ENCODE measurements at regions not wholly inside any gene's neighbourhood (a gene's known extent, or its start where the extent isn't known, plus 50 kb on each side); places are given as distances from the start of the nearest gene placed in this dataset.

GRCh38 chr12:126607157-126607556 lies 1541.9 kb downstream of the AACS start:
- no peak for DNase-seq (ENCODE audit: low spot score)
- Histone ChIP-seq H3K27ac (no peak overlapping the region), H3K4me3 (no peak overlapping the region)
- TF ChIP-seq CTCF (IDR thresholded peaks at IDR 0.05): no peak

- Histone ChIP-seq H3K4me3 (no peak overlapping the region), H3K27ac (no peak overlapping the region)
- DNase-seq (ENCODE audit: low spot score): no peak
- no peak for TF ChIP-seq CTCF (IDR thresholded peaks at IDR 0.05)
Observed at GRCh38 chr12:126607867-126608266, 1542.6 kb downstream of the AACS start.

GRCh38 chr12:126608607-126609175 lies 1543.5 kb downstream of the AACS start:
- Histone ChIP-seq H3K27ac (no peak overlapping the region), H3K4me3 (no peak overlapping the region)
- TF ChIP-seq CTCF (IDR thresholded peaks at IDR 0.05): no peak
- no peak for DNase-seq (ENCODE audit: low spot score)

GRCh38 chr12:126616441-126616840 lies 1551.2 kb downstream of the AACS start:
- Histone ChIP-seq H3K4me3 (no peak overlapping the region), H3K27ac (no peak overlapping the region)
- TF ChIP-seq CTCF (IDR thresholded peaks at IDR 0.05): no peak
- no peak for DNase-seq (ENCODE audit: low spot score)

GRCh38 chr12:126617312-126617711 lies 1552.1 kb downstream of the AACS start:
- no peak for TF ChIP-seq CTCF (IDR thresholded peaks at IDR 0.05)
- Histone ChIP-seq H3K27ac (no peak overlapping the region), H3K4me3 (no peak overlapping the region)
- DNase-seq (ENCODE audit: low spot score): no peak

GRCh38 chr12:126627596-126627995 lies 1562.4 kb downstream of the AACS start:
- TF ChIP-seq CTCF (IDR thresholded peaks at IDR 0.05): no peak
- no peak overlapping the region for H3K27ac ChIP-seq
- DNase-seq (ENCODE audit: low spot score): no peak
- H3K4me3 ChIP-seq: no peak overlapping the region

GRCh38 chr12:126636821-126637220 lies 1571.6 kb downstream of the AACS start:
- TF ChIP-seq CTCF (IDR thresholded peaks at IDR 0.05): no peak
- Histone ChIP-seq H3K4me3 (no peak overlapping the region), H3K27ac (no peak overlapping the region)
- no peak for DNase-seq (ENCODE audit: low spot score)

Measured in coronary artery (tissue), 2 donors.